ENCODE measurements at regions not wholly inside any gene's neighbourhood (a gene's known extent, or its start where the extent isn't known, plus 50 kb on each side); places are given as distances from the start of the nearest gene placed in this dataset.
A peak's percentile ranks its signal among the peaks of the same experiment; 100 is the strongest.

GRCh38 chr17:77372444-77373298, 231.9 kb downstream of the SEC14L1 start (continued):
- no peak for TF ChIP-seq SRSF9 (IDR thresholded peaks at IDR 0.05; ENCODE audit: borderline replicate concordance, insufficient read depth, low read depth, low read length, poor library complexity, severe bottlenecking)
- TF ChIP-seq HOXA7 (CRISPR knock-in tag; IDR thresholded peaks at IDR 0.05), result no peak
- TF ChIP-seq ZNF704 (CRISPR knock-in tag; IDR thresholded peaks at IDR 0.05; ENCODE audit: borderline replicate concordance), result no peak
- TF ChIP-seq SRY (CRISPR knock-in tag; IDR thresholded peaks at IDR 0.05), result no peak
- peak; percentile 83 for TF ChIP-seq ETV5 (CRISPR knock-in tag; IDR thresholded peaks at IDR 0.05; ENCODE audit: borderline replicate concordance)
- TF ChIP-seq MED13 (CRISPR knock-in tag; IDR thresholded peaks at IDR 0.05), result 0 out of 2 replicates have a peak, but pooled peaks have one; percentile 89
- TF ChIP-seq SP140L (CRISPR knock-in tag; IDR thresholded peaks at IDR 0.05; ENCODE audit: borderline replicate concordance), result peak; percentile 71; the same call in 1 of the 2 replicates
- TF ChIP-seq ZFP90 (CRISPR knock-in tag; IDR thresholded peaks at IDR 0.05; ENCODE audit: borderline replicate concordance), result peak; percentile 72
- peak; percentile 87 for TF ChIP-seq SP4 (CRISPR knock-in tag; IDR thresholded peaks at IDR 0.05)
- TF ChIP-seq, protein P1, sequence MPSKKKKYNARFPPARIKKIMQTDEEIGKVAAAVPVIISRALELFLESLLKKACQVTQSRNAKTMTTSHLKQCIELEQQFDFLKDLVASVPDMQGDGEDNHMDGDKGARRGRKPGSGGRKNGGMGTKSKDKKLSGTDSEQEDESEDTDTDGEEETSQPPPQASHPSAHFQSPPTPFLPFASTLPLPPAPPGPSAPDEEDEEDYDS (CRISPR knock-in tag; IDR thresholded peaks at IDR 0.05), result no peak; the same call in none of the 2 replicates
- no peak for TF ChIP-seq SNRNP70 (IDR thresholded peaks at IDR 0.05; ENCODE audit: low read depth, low read length)
- TF ChIP-seq REXO4 (CRISPR knock-in tag; IDR thresholded peaks at IDR 0.05; ENCODE audit: borderline replicate concordance), result no peak
- TF ChIP-seq JARID2 (CRISPR knock-in tag; IDR thresholded peaks at IDR 0.05; ENCODE audit: insufficient replicate concordance), result no peak
- peak; percentile 68; the same call in 1 of the 2 replicates for TF ChIP-seq SAFB2 (CRISPR knock-in tag; IDR thresholded peaks at IDR 0.05; ENCODE audit: borderline replicate concordance, low read depth)
- TF ChIP-seq ZNF773 (CRISPR knock-in tag; IDR thresholded peaks at IDR 0.05; ENCODE audit: borderline replicate concordance), result no peak
- peak; percentile 27; the same call in 1 of the 2 replicates for TF ChIP-seq STAG1 (CRISPR knock-in tag; IDR thresholded peaks at IDR 0.05)
- no peak for TF ChIP-seq MTF1 (CRISPR knock-in tag; IDR thresholded peaks at IDR 0.05)
- peak; percentile 45; the same call in 1 of the 2 replicates for TF ChIP-seq HOXA9 (CRISPR knock-in tag; IDR thresholded peaks at IDR 0.05; ENCODE audit: borderline replicate concordance)
- peak; percentile 22 for TF ChIP-seq PHF5A (CRISPR knock-in tag; IDR thresholded peaks at IDR 0.05; ENCODE audit: low read depth, unreplicated experiment)
- TF ChIP-seq ZMYM4 (CRISPR knock-in tag; IDR thresholded peaks at IDR 0.05), result peak; percentile 77
- no peak for TF ChIP-seq FLYWCH1 (CRISPR knock-in tag; IDR thresholded peaks at IDR 0.05)
- no peak for TF ChIP-seq ZNF570 (CRISPR knock-in tag; IDR thresholded peaks at IDR 0.05; ENCODE audit: borderline replicate concordance)
- TF ChIP-seq MBD4 (IDR thresholded peaks at IDR 0.05; ENCODE audit: borderline replicate concordance, low read length), result no peak
- TF ChIP-seq MAF1 (CRISPR knock-in tag; IDR thresholded peaks at IDR 0.05; ENCODE audit: borderline replicate concordance), result 0 out of 2 replicates have a peak, but pooled peaks have one; percentile 27
- no peak for TF ChIP-seq IKZF4 (CRISPR knock-in tag; IDR thresholded peaks at IDR 0.05; ENCODE audit: borderline replicate concordance, low read depth, not compliant biosample characterization)
- no peak for TF ChIP-seq ZSCAN22 (CRISPR knock-in tag; IDR thresholded peaks at IDR 0.05)
- no peak for TF ChIP-seq ZNF766 (CRISPR knock-in tag; IDR thresholded peaks at IDR 0.05; ENCODE audit: borderline replicate concordance)
- TF ChIP-seq ZNF883 (CRISPR knock-in tag; IDR thresholded peaks at IDR 0.05; ENCODE audit: not compliant biosample characterization), result peak; percentile 19
- no peak; the same call in 1 of the 2 replicates for TF ChIP-seq FOXO1 (CRISPR knock-in tag; IDR thresholded peaks at IDR 0.05)
- TF ChIP-seq ZNF652 (CRISPR knock-in tag; IDR thresholded peaks at IDR 0.05; ENCODE audit: borderline replicate concordance, low read depth), result peak; percentile 99

Data from HepG2 (cell line).